Panc1 (cell line): ENCODE measurements at regions not wholly inside any gene's neighbourhood (a gene's known extent, or its start where the extent isn't known, plus 50 kb on each side); places are given as distances from the start of the nearest gene placed in this dataset.

Source experiments
- ATAC-seq: fragments of 200-7000 bp; cut with Tn5 transposase; 2 replicates; pipeline ENCODE4 v1.9.1; 2020; ENCODE audit warnings: mild to moderate bottlenecking, moderate library complexity
- BruUV-seq: library from RNA; stranded (reverse); fragments of 400-500 nt; replicated peaks from 2 replicates; lab custom pipeline; 2021; lab: Mats Ljungman, UMichigan
- CTCF ChIA-PET: fragments of 300-600 bp; sonication (Branson Sonifier 250); formaldehyde crosslinking; loops from one replicate; lab custom pipeline; 2022; ENCODE audit warnings: antibody characterized with exemption; lab: Charles Lee
- POLR2A ChIA-PET: fragments of 300-600 bp; sonication (Branson Sonifier 250); formaldehyde crosslinking; loops from one replicate; lab custom pipeline; 2022; ENCODE audit warnings: antibody characterized with exemption; lab: Charles Lee
- DNase-seq: peaks from one replicate; pipeline ENCODE4 v3.0.0-alpha.2; 2010; ENCODE audit warnings: low read depth, low spot score
- H3K27ac ChIP-seq: 2 replicates; pipeline ENCODE4 v1.5.1; 2011; ENCODE audit warnings: mild to moderate bottlenecking, low read length, inconsistent platforms
- H3K27me3 ChIP-seq: fragments of 200-500 bp; sonication (Bioruptor generic); 2 replicates; pipeline ENCODE4 v1.6.0; 2014; ENCODE audit warnings: low read length, inconsistent platforms; ENCODE audit not compliant: control insufficient read depth, insufficient read depth
- H3K36me3 ChIP-seq: fragments of 200-500 bp; sonication (Bioruptor generic); 2 replicates; pipeline ENCODE4 v1.5.1; 2014; ENCODE audit warnings: inconsistent platforms, mild to moderate bottlenecking, low read length, moderate library complexity; ENCODE audit not compliant: control insufficient read depth, insufficient read depth
- H3K4me1 ChIP-seq: 2 replicates; pipeline ENCODE4 v1.5.1; 2011; ENCODE audit warnings: inconsistent platforms, mild to moderate bottlenecking, low read length, moderate library complexity; ENCODE audit not compliant: control insufficient read depth, insufficient read depth
- H3K4me3 ChIP-seq, 2 experiments: 2 replicates each; pipeline ENCODE4 v1.5.1; 2011 to 2012; ENCODE audit warnings: low read depth in 2 of 2, low read length in 2 of 2, mild to moderate bottlenecking in 2 of 2, inconsistent platforms in 1 of 2, moderate library complexity in 1 of 2
- H3K9me3 ChIP-seq: fragments of 200-500 bp; sonication (Bioruptor generic); 2 replicates; pipeline ENCODE4 v1.5.1; 2014; ENCODE audit warnings: low read depth, mild to moderate bottlenecking, inconsistent platforms, low read length, moderate library complexity; ENCODE audit not compliant: control insufficient read depth, insufficient read depth
- POLR2AphosphoS5 ChIP-seq: IDR thresholded peaks from 2 replicates; pipeline ENCODE4 v1.6.1; 2012; ENCODE audit warnings: mild to moderate bottlenecking, low read depth, low read length, moderate library complexity
- REST ChIP-seq, 2 experiments: IDR thresholded peaks; 2 replicates each; pipeline ENCODE4 v1.6.1; 2011 to 2012; ENCODE audit warnings: low read depth in 2 of 2, control low read depth in 1 of 2, low read length in 1 of 2, mild to moderate bottlenecking in 1 of 2, moderate library complexity in 1 of 2; ENCODE audit not compliant: insufficient read depth in 1 of 2
- SIN3A ChIP-seq: IDR thresholded peaks from 2 replicates; pipeline ENCODE4 v1.6.1; 2012; ENCODE audit warnings: low read depth, mild to moderate bottlenecking, low read length, moderate library complexity, borderline replicate concordance; ENCODE audit not compliant: insufficient read depth
- TCF7L2 ChIP-seq: IDR thresholded peaks from 2 replicates; pipeline ENCODE4 v1.6.1; 2011; ENCODE audit warnings: mild to moderate bottlenecking, low read depth, low read length, inconsistent platforms
- in situ Hi-C: cut with HindIII; loops from 2 replicates; pipeline ENCODE4 v1.10.0; 2016; ENCODE audit warnings: low sequenced_read_pairs, low pct_unique_long_range_greater_than_20kb
- intact Hi-C: fragments of 100-400 bp; cut with micrococcal nuclease; formaldehyde crosslinking; loops from one replicate; pipeline ENCODE4 v1.10.0; 2022; ENCODE audit not compliant: unreplicated experiment
- TF ChIP-seq, protein P1 (sequence below): fragments of 450-650 bp; IDR thresholded peaks from 2 replicates; pipeline ENCODE4 v1.5.1; 2017; ENCODE audit warnings: mild to moderate bottlenecking

DNA sequence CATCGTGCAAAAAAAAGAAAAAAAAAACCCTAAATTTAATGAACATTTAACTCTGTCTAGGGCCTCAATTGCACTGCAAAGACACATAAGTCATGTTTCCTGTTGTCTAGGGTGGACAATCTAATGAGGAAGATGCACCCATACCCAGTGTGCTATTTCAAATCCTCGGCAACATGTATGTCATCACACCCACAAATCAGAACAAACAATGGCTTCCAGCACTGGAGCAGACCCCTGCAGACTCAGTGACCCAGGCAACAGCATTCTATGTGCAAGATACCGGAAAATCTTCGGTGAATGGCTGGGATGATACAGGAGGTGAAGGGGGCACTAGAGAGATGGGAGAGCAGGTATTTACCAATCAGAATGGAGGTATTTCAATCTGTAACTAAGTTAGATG is 221.7 kb upstream of the XYLT1 start:
- no peak overlapping the region for H3K27ac ChIP-seq
- H3K27me3 ChIP-seq = peaks cover 5% of the 10 kb centered on the region; the same call in 1 of the 2 replicates
- ATAC-seq = no peak
- CTCF ChIA-PET = no interaction called here
- DNase-seq = no peak
- H3K4me1 ChIP-seq = no peaks in the 10 kb centered on the region
- in situ Hi-C loops (no loop called here), intact Hi-C loops (no loop called here)
- H3K4me3 ChIP-seq = no peak overlapping the region
- TF ChIP-seq, protein P1, sequence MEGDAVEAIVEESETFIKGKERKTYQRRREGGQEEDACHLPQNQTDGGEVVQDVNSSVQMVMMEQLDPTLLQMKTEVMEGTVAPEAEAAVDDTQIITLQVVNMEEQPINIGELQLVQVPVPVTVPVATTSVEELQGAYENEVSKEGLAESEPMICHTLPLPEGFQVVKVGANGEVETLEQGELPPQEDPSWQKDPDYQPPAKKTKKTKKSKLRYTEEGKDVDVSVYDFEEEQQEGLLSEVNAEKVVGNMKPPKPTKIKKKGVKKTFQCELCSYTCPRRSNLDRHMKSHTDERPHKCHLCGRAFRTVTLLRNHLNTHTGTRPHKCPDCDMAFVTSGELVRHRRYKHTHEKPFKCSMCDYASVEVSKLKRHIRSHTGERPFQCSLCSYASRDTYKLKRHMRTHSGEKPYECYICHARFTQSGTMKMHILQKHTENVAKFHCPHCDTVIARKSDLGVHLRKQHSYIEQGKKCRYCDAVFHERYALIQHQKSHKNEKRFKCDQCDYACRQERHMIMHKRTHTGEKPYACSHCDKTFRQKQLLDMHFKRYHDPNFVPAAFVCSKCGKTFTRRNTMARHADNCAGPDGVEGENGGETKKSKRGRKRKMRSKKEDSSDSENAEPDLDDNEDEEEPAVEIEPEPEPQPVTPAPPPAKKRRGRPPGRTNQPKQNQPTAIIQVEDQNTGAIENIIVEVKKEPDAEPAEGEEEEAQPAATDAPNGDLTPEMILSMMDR = no peak
- no peaks in the 10 kb centered on the region for H3K9me3 ChIP-seq
- no peaks in the 10 kb centered on the region for H3K36me3 ChIP-seq
- BruUV-seq = no TSS peak
- POLR2A ChIA-PET = no interaction called here

DNA sequence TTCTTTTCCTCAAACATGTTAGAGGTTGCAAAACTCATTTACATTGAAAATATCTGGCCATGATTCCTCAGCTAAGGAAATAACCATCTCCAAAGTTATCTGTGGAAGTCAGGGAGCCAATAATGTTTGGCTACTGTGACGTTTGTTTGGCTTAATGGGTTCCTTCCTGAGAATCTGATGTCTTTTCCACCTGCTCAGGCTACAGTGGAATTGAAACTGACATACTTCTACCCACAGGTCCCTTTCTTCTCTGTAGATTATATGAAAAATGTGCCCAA is 221.1 kb upstream of the XYLT1 start:
- DNase-seq (no peak), ATAC-seq (no peak)
- POLR2A ChIA-PET = no interaction called here
- H3K36me3 ChIP-seq = no peaks in the 10 kb centered on the region
- intact Hi-C loops = no loop called here
- H3K27ac ChIP-seq = no peak overlapping the region
- peaks cover 5% of the 10 kb centered on the region; the same call in 1 of the 2 replicates for H3K27me3 ChIP-seq
- TF ChIP-seq TCF7L2 (no peak), POLR2AphosphoS5 (no peak), SIN3A (no peak), REST (IDR thresholded peaks at IDR 0.05; ENCODE audit: insufficient read depth in 1 of 2, low read depth in 2 of 2, low read length in 1 of 2) (no peak)
- TF ChIP-seq, protein P1 = no peak
- H3K4me1 ChIP-seq = no peaks in the 10 kb centered on the region
- H3K9me3 ChIP-seq = no peaks in the 10 kb centered on the region
- BruUV-seq = no TSS peak
- in situ Hi-C loops = no loop called here
- H3K4me3 ChIP-seq = no peak overlapping the region
- CTCF ChIA-PET = no interaction called here
